ENCODE measurements at regions not wholly inside any gene's neighbourhood (a gene's known extent, or its start where the extent isn't known, plus 50 kb on each side); places are given as distances from the start of the nearest gene placed in this dataset.

- CTCF ChIA-PET: no interaction called here
- H3K9me3 ChIP-seq (ENCODE audit: control insufficient read depth, insufficient read depth, low read depth, low read length): 0 out of 2 replicates have a peak, but pooled peaks cover 3% of the 10 kb centered on the region
- H3K27me3 ChIP-seq (ENCODE audit: control insufficient read depth, insufficient read depth, low read length): no peaks in the 10 kb centered on the region
- in situ Hi-C loops (cut with HindIII; ENCODE audit: low pct_unique_long_range_greater_than_20kb, low sequenced_read_pairs): no loop called here
- BruUV-seq (replicated peaks): no TSS peak
- ATAC-seq: no peak
- POLR2A ChIA-PET: no interaction called here
- H3K36me3 ChIP-seq (ENCODE audit: control insufficient read depth, insufficient read depth, low read length): no peaks in the 10 kb centered on the region
- no peak for DNase-seq (ENCODE audit: low read depth, low spot score)
- H3K27ac ChIP-seq (ENCODE audit: low read length): no peak overlapping the region
- TF ChIP-seq REST (IDR thresholded peaks at IDR 0.05; ENCODE audit: insufficient read depth in 1 of 2, low read depth in 2 of 2, low read length in 1 of 2): no peak
- TF ChIP-seq SIN3A (IDR thresholded peaks at IDR 0.05; ENCODE audit: borderline replicate concordance, insufficient read depth, low read depth, low read length): no peak
- no peak for TF ChIP-seq POLR2AphosphoS5 (IDR thresholded peaks at IDR 0.05; ENCODE audit: low read depth, low read length)
- TF ChIP-seq CTCF (IDR thresholded peaks at IDR 0.05): no peak
- no peak for TF ChIP-seq TCF7L2 (IDR thresholded peaks at IDR 0.05; ENCODE audit: low read depth, low read length)
- intact Hi-C loops (cut with micrococcal nuclease; ENCODE audit: unreplicated experiment): no loop called here
- H3K4me1 ChIP-seq (ENCODE audit: control insufficient read depth, insufficient read depth, low read length): no peaks in the 10 kb centered on the region
- no peak overlapping the region for H3K4me3 ChIP-seq (ENCODE audit: low read depth in 2 of 2, low read length in 2 of 2)
Measured at GRCh38 chr7:42469341-42469740, 232.3 kb upstream of the GLI3 start.

- no peaks in the 10 kb centered on the region for H3K4me1 ChIP-seq (ENCODE audit: control insufficient read depth, insufficient read depth, low read length)
- 0 out of 2 replicates have a peak, but pooled peaks cover 3% of the 10 kb centered on the region for H3K9me3 ChIP-seq (ENCODE audit: control insufficient read depth, insufficient read depth, low read depth, low read length)
- BruUV-seq (replicated peaks): no TSS peak
- no peaks in the 10 kb centered on the region for H3K27me3 ChIP-seq (ENCODE audit: control insufficient read depth, insufficient read depth, low read length)
- ChIA-PET POLR2A (no interaction called here), CTCF (no interaction called here)
- in situ Hi-C loops (cut with HindIII; ENCODE audit: low pct_unique_long_range_greater_than_20kb, low sequenced_read_pairs): no loop called here
- no peak for TF ChIP-seq REST (IDR thresholded peaks at IDR 0.05; ENCODE audit: insufficient read depth in 1 of 2, low read depth in 2 of 2, low read length in 1 of 2)
- no peak for TF ChIP-seq TCF7L2 (IDR thresholded peaks at IDR 0.05; ENCODE audit: low read depth, low read length)
- intact Hi-C loops (cut with micrococcal nuclease; ENCODE audit: unreplicated experiment): no loop called here
- no peak overlapping the region for H3K27ac ChIP-seq (ENCODE audit: low read length)
- H3K4me3 ChIP-seq (ENCODE audit: low read depth in 2 of 2, low read length in 2 of 2): no peak overlapping the region
- H3K36me3 ChIP-seq (ENCODE audit: control insufficient read depth, insufficient read depth, low read length): no peaks in the 10 kb centered on the region
- ATAC-seq: no peak
- DNase-seq (ENCODE audit: low read depth, low spot score): no peak
Measured at GRCh38 chr7:42468471-42468870, 231.5 kb upstream of the GLI3 start.
